Stimulated activated naive CD8-positive, alpha-beta T cell treated with anti-CD3 and anti-CD28 coated beads, Interleukin-15, amount 100 ng/mL, for 72 hours (primary cell): ENCODE measurements at regions not wholly inside any gene's neighbourhood (a gene's known extent, or its start where the extent isn't known, plus 50 kb on each side); places are given as distances from the start of the nearest gene placed in this dataset.
"Not testable (repeated sequence)": the region's sequence is repeated elsewhere in the genome, so short reads cannot be mapped to it uniquely, and the experiment has no call there.

Experiments
- ATAC-seq: fragments of 150-1000 bp; cut with Tn5 transposase; 2 replicates; pipeline ENCODE4 v1.10.0; 2021; ENCODE audit warnings: mild to moderate bottlenecking, moderate library complexity
- DNase-seq, 2 donors: peaks; one replicate each; pipeline ENCODE4 v3.0.0; 2021 to 2022
- H3K27ac Mint-ChIP-seq, 2 donors: one replicate each; pipeline ENCODE4 v1.8.0; 2022; ENCODE audit warnings: mild to moderate bottlenecking in 2 of 2, mixed read lengths in 2 of 2, moderate library complexity in 2 of 2
- H3K27me3 Mint-ChIP-seq: one replicate; pipeline ENCODE4 v1.8.0; 2022; ENCODE audit warnings: mixed read lengths
- H3K4me1 Mint-ChIP-seq: one replicate; pipeline ENCODE4 v1.8.0; 2022; ENCODE audit warnings: mild to moderate bottlenecking, mixed read lengths
- H3K4me3 Mint-ChIP-seq, 2 donors: one replicate each; pipeline ENCODE4 v1.8.0; 2022; ENCODE audit warnings: mild to moderate bottlenecking in 2 of 2, mixed read lengths in 2 of 2, moderate library complexity in 1 of 2
- H3K9me3 Mint-ChIP-seq, 2 donors: one replicate each; pipeline ENCODE4 v1.8.0; 2022; ENCODE audit warnings: mixed read lengths in 2 of 2

DNA sequence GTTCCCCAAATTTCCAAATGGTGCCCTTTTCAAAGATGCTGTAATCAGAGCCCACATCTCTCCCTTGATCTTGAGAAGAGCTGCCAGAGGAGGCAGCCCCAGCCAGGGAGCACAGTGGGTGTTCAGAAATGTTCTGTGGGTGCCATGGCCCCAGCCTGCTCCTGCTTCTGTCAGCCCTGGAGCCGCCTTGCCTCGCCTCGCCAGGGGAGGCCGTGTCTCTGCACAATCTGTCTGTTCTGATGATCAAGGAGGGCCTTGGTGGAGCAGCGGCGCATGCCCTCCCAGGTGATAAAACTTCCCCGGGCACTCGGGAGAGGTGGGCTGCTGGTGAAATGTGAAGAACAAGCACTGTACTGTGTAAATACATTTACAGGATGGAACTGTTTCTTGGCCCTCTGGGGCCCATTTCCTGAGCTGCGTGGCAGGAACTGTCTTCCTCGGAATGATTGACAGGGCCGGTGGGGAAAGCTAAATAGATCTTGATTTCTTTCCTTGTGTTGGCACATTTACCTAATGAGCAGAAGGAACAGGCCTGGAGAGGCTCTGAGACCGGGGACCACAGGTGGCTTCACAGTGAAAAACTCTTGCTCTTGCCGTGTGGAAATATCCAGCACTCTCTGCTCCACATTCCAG lies 207.8 kb upstream of the PODXL start:
- Mint-ChIP-seq H3K27me3 (peaks cover 44% of the 10 kb centered on the region), H3K4me1 (no peaks in the 10 kb centered on the region), H3K27ac (no peak overlapping the region), H3K9me3 (no peaks in the 10 kb centered on the region), H3K4me3 (no peak overlapping the region)
- ATAC-seq (no peak), DNase-seq (no peak)

- peaks cover 55% of the 10 kb centered on the region for H3K27me3 Mint-ChIP-seq
- DNase-seq, result no peak
- no peak for ATAC-seq
- H3K9me3 Mint-ChIP-seq, result no peaks in the 10 kb centered on the region
- H3K27ac Mint-ChIP-seq, result no peak overlapping the region
- H3K4me1 Mint-ChIP-seq, result no peaks in the 10 kb centered on the region
- H3K4me3 Mint-ChIP-seq, result no peak overlapping the region
Observed at GRCh38 chr7:131762753-131763152, 206.3 kb upstream of the PODXL start.

- DNase-seq, H3K9me3 Mint-ChIP-seq, H3K4me1 Mint-ChIP-seq, H3K27ac Mint-ChIP-seq, H3K4me3 Mint-ChIP-seq, ATAC-seq: not testable (repeated sequence)
- H3K27me3 Mint-ChIP-seq, result peaks cover 38% of the 10 kb centered on the region
Observed at GRCh38 chr7:131755801-131756200, 199.4 kb upstream of the PODXL start.

GRCh38 chr7:131753620-131754222 lies 197.3 kb upstream of the PODXL start:
- DNase-seq (no peak), ATAC-seq (no peak)
- H3K27me3 Mint-ChIP-seq, result peaks cover 19% of the 10 kb centered on the region
- H3K4me1 Mint-ChIP-seq, result no peaks in the 10 kb centered on the region
- no peaks in the 10 kb centered on the region for H3K9me3 Mint-ChIP-seq
- H3K27ac Mint-ChIP-seq, result no peak overlapping the region
- no peak overlapping the region for H3K4me3 Mint-ChIP-seq

DNA sequence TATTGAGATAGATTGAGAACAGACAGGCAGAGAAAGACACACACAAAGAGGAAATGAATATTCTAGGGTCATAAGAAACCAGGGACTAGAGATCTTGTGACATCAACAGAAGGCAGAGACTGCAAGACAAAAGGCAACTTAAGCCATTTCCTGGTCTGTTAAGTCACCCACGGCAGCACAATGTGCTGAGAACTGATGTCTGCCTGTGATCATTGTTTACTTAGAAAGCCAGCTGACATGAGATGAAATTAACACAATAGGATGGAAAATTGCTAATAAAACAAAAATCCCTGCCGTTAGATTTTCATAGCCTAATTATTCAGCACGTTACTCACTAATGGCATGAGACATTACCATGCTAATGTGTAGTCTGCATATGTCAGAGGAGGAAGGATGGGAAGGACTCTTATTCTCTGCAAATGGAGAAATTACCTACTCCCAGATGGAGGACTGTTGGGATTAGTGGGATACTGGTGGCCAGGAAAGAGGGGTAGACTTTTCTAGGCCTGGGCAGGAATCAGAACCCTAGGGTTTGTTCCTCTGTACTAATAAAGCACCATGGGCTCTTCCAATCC lies 191.3 kb upstream of the PODXL start:
- H3K4me1 Mint-ChIP-seq, result no peaks in the 10 kb centered on the region
- peaks cover 18% of the 10 kb centered on the region for H3K27me3 Mint-ChIP-seq
- H3K4me3 Mint-ChIP-seq, result no peak overlapping the region
- no peak overlapping the region for H3K27ac Mint-ChIP-seq
- DNase-seq, result no peak
- no peak for ATAC-seq
- H3K9me3 Mint-ChIP-seq, result peaks cover 0 to 7% of the 10 kb centered on the region in 2 donors

DNA sequence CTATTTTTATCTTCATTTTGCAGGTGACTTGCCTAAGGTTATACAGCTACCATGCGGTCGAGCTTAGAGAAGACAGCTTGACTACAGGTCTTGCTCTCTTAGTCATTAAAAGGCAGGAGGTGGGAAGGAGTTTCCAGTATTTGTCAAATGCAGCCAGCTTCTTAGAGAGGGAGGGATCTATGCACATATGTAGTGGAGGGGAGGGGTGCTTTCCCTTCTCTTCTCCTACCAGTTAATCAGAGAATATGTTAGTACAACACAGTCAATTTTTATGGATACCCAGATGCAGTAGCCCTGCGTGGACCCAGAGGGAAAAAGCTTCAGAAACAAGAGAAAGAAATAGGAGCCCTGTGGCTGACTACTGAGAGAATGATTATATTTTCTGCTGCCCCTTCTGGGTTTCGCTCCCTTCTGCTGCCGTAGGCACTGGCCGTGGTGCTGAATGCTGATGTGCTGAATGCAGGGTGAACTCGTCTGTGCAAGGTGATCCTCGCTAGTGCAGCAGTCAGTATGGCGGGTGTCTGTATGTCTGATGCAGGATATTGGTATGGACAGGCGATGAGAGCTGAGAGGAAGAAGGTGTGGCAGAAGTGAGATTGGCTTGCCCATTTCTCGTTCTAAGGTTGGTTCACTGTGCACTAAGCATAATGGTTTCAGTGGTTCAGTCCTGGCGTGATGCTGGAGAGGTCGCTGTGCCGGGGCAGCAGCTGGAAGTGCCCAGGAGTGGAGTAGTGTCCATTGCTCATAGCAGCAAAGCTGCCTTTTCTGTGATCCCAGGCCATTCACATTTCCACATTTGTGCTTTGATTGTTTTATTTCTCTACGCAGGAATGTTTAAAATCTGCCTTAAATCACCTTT lies 189.2 kb upstream of the PODXL start:
- peaks cover 0 to 7% of the 10 kb centered on the region in 2 donors for H3K9me3 Mint-ChIP-seq
- H3K27ac Mint-ChIP-seq, result no peak overlapping the region
- no peak for ATAC-seq
- peaks cover 22% of the 10 kb centered on the region for H3K27me3 Mint-ChIP-seq
- H3K4me1 Mint-ChIP-seq, result no peaks in the 10 kb centered on the region
- H3K4me3 Mint-ChIP-seq, result no peak overlapping the region
- no peak for DNase-seq

DNA sequence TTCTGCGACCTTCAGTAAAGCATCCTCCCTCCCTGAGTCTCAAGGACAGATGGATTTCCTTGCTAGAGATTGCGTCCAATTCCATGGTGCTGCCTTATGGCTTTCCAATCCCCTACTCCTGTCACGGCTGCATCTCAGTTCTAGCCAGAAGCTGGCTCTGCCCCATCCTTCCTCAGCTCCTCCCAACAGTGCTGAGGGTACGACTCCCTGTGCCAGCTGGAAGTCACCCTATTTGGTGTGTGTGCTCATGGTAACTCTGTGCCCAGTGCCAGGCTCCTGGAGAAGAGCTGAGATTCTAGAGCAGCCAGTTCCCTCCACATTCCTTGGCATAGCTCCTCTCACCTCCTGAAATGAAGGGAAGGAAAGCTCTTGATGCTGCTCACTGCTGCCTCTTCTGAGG lies 185.0 kb upstream of the PODXL start:
- ATAC-seq, result no peak
- Mint-ChIP-seq H3K4me1 (no peaks in the 10 kb centered on the region), H3K4me3 (no peak overlapping the region), H3K27ac (no peak overlapping the region), H3K27me3 (peaks cover 38% of the 10 kb centered on the region), H3K9me3 (peaks cover 0 to 7% of the 10 kb centered on the region in 2 donors)
- DNase-seq, result no peak

GRCh38 chr7:131737746-131738465 lies 181.5 kb upstream of the PODXL start:
- Mint-ChIP-seq H3K9me3 (no peaks in the 10 kb centered on the region), H3K27me3 (peaks cover 38% of the 10 kb centered on the region), H3K27ac (no peak overlapping the region), H3K4me1 (no peaks in the 10 kb centered on the region), H3K4me3 (no peak overlapping the region)
- ATAC-seq (no peak), DNase-seq (no peak)

GRCh38 chr7:131735101-131735500 lies 178.7 kb upstream of the PODXL start:
- H3K4me1 Mint-ChIP-seq, result no peaks in the 10 kb centered on the region
- H3K4me3 Mint-ChIP-seq, result no peak overlapping the region
- DNase-seq, result no peak
- peaks cover 46% of the 10 kb centered on the region for H3K27me3 Mint-ChIP-seq
- no peak overlapping the region for H3K27ac Mint-ChIP-seq
- H3K9me3 Mint-ChIP-seq, result no peaks in the 10 kb centered on the region
- no peak for ATAC-seq

DNA sequence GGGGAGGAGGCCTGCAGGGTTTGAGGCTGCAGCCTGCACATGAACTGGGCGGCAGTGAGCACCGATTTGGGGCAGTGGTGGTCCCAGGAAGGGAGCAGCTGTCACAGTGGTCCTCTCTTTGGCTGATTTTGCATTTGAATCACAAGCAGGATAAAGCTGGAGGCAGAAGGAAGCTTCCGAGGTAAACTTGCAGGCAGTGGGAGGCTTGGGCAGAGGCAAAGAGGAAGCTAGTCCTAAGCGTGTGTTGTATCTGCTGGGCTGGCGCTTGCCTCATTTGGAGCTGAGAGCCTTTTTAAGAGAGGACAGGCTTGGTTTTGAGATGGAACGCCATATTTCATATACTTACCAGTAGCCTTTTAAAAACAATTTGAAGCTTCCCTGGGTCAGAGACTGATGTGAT lies 177.2 kb upstream of the PODXL start:
- Mint-ChIP-seq H3K4me3 (no peak overlapping the region), H3K27me3 (peaks cover 46% of the 10 kb centered on the region), H3K4me1 (no peaks in the 10 kb centered on the region), H3K27ac (no peak overlapping the region), H3K9me3 (peaks cover 4 to 13% of the 10 kb centered on the region in 2 donors)
- ATAC-seq, result no peak
- DNase-seq, result no peak

GRCh38 chr7:131727189-131727588 lies 170.8 kb upstream of the PODXL start:
- H3K4me3 Mint-ChIP-seq, result no peak overlapping the region

GRCh38 chr7:131726686-131727085 lies 170.3 kb upstream of the PODXL start:
- Mint-ChIP-seq H3K27me3 (peaks cover 23% of the 10 kb centered on the region), H3K27ac (no peak overlapping the region), H3K4me3 (no peak overlapping the region), H3K4me1 (no peaks in the 10 kb centered on the region), H3K9me3 (peaks cover 8 to 18% of the 10 kb centered on the region in 2 donors)
- no peak for ATAC-seq
- DNase-seq, result no peak

More at GRCh38 chr7:131727189-131727588, 170.8 kb upstream of the PODXL start:
- Mint-ChIP-seq H3K9me3 (peaks cover 8 to 18% of the 10 kb centered on the region in 2 donors), H3K4me1 (no peaks in the 10 kb centered on the region), H3K27me3 (peaks cover 28% of the 10 kb centered on the region), H3K27ac (no peak overlapping the region)
- DNase-seq (no peak), ATAC-seq (no peak)

GRCh38 chr7:131726031-131726430 lies 169.6 kb upstream of the PODXL start:
- no peak overlapping the region for H3K4me3 Mint-ChIP-seq
- no peaks in the 10 kb centered on the region for H3K4me1 Mint-ChIP-seq
- H3K27ac Mint-ChIP-seq, result no peak overlapping the region
- H3K27me3 Mint-ChIP-seq, result peaks cover 20% of the 10 kb centered on the region
- ATAC-seq (peak; percentile 33), DNase-seq (no peak)
- peaks cover 8 to 18% of the 10 kb centered on the region in 2 donors for H3K9me3 Mint-ChIP-seq

DNA sequence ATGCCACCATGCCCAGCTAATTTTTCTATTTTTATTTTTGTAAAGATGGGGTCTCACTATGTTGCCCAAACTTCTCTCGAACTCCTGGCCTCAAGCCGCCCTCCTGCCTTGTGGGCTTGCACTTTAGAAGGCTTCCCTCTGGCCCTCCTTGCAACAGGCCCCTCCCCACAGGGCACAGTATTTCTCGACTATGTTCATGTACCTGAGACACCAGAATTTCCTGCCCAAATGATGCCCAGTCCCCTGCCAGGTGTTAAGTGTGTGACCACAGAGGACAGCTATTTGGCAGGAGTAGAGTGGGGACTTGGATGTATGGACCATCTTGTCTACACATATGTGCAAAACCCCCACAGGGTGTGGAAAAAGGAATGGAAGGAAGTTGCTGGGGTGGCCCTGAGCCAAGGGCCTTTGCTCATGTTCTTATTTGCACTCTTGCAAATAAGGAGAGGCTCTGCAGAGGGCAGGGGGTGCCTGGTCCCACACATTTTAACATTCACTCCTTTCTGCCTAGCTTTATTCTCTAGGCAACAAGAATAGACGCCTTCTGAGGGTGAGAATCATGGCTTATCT lies 168.4 kb upstream of the PODXL start:
- Mint-ChIP-seq H3K4me3 (no peak overlapping the region), H3K27ac (no peak overlapping the region), H3K9me3 (peaks cover 8 to 17% of the 10 kb centered on the region in 2 donors), H3K4me1 (no peaks in the 10 kb centered on the region), H3K27me3 (peaks cover 20% of the 10 kb centered on the region)
- ATAC-seq (no peak), DNase-seq (no peak)

GRCh38 chr7:131723926-131724325 lies 167.5 kb upstream of the PODXL start:
- H3K9me3 Mint-ChIP-seq, result peaks cover 7 to 8% of the 10 kb centered on the region in 2 donors

More at GRCh38 chr7:131723926-131724325, 167.5 kb upstream of the PODXL start:
- H3K4me3 Mint-ChIP-seq, result no peak overlapping the region
- ATAC-seq, result no peak
- peaks cover 24% of the 10 kb centered on the region for H3K27me3 Mint-ChIP-seq
- no peaks in the 10 kb centered on the region for H3K4me1 Mint-ChIP-seq
- no peak overlapping the region for H3K27ac Mint-ChIP-seq
- no peak for DNase-seq
